ENCODE measurements at regions not wholly inside any gene's neighbourhood (a gene's known extent, or its start where the extent isn't known, plus 50 kb on each side); places are given as distances from the start of the nearest gene placed in this dataset.
"Not testable (repeated sequence)": the region's sequence is repeated elsewhere in the genome, so short reads cannot be mapped to it uniquely, and the experiment has no call there.

GRCh38 chr9:80491086-80491696 lies 919.4 kb downstream of the TLE4 start:
- TF ChIP-seq CTCF (IDR thresholded peaks at IDR 0.05; ENCODE audit: control extremely low read depth, extremely low read depth, low read depth, missing control alignments): no peak
- ChIA-PET CTCF (interaction anchor here (6.6 kb wide), 1 partner anchor 13 kb away, joined by 27 read pairs; no protein-coding TSS in a partner anchor), POLR2A (no interaction called here)
- no peak for DNase-seq (ENCODE audit: extremely low spot score)

GRCh38 chr9:80489329-80489728 lies 917.6 kb downstream of the TLE4 start:
- DNase-seq (ENCODE audit: extremely low spot score): no peak
- ChIA-PET POLR2A (no interaction called here), CTCF (interaction anchor here (1.1 to 6.6 kb wide), 3 partner anchors 9 to 14 kb away, joined by 3 to 27 read pairs (median 8); no protein-coding TSS in a partner anchor)
- no peak for TF ChIP-seq CTCF (IDR thresholded peaks at IDR 0.05; ENCODE audit: control extremely low read depth, extremely low read depth, low read depth, missing control alignments)

- TF ChIP-seq CTCF (IDR thresholded peaks at IDR 0.05; ENCODE audit: control extremely low read depth, extremely low read depth, low read depth, missing control alignments): no peak
- DNase-seq (ENCODE audit: extremely low spot score): no peak
- POLR2A ChIA-PET: no interaction called here
- CTCF ChIA-PET: interaction anchor here (1.3 to 2.1 kb wide), 2 partner anchors 11 to 12 kb away, joined by 3 to 6 read pairs; no protein-coding TSS in a partner anchor
Measured at GRCh38 chr9:80485420-80486250, 913.9 kb downstream of the TLE4 start.

- POLR2A ChIA-PET; DNase-seq (ENCODE audit: extremely low spot score): not testable (repeated sequence)
- CTCF ChIA-PET: interaction anchor here (1.6 kb wide), 1 partner anchor 12 kb away, joined by 6 read pairs; no protein-coding TSS in a partner anchor
Measured at GRCh38 chr9:80482251-80482650, 910.5 kb downstream of the TLE4 start.

GRCh38 chr9:80467632-80468031 lies 895.9 kb downstream of the TLE4 start:
- TF ChIP-seq CTCF (IDR thresholded peaks at IDR 0.05; ENCODE audit: control extremely low read depth, extremely low read depth, low read depth, missing control alignments): no peak
- ChIA-PET POLR2A (no interaction called here), CTCF (no interaction called here)
- no peak for DNase-seq (ENCODE audit: extremely low spot score)

GRCh38 chr9:80465556-80465955 lies 893.8 kb downstream of the TLE4 start:
- CTCF ChIA-PET: interaction anchor here (1.2 kb wide), 1 partner anchor 9 kb away, joined by 3 read pairs; no protein-coding TSS in a partner anchor
- POLR2A ChIA-PET: no interaction called here

More at GRCh38 chr9:80465556-80465955, 893.8 kb downstream of the TLE4 start:
- TF ChIP-seq CTCF (IDR thresholded peaks at IDR 0.05; ENCODE audit: control extremely low read depth, extremely low read depth, low read depth, missing control alignments): no peak
- no peak for DNase-seq (ENCODE audit: extremely low spot score)

Measured in GM10248 (cell line).